ENCODE measurements at regions not wholly inside any gene's neighbourhood (a gene's known extent, or its start where the extent isn't known, plus 50 kb on each side); places are given as distances from the start of the nearest gene placed in this dataset.
"Not testable (repeated sequence)": the region's sequence is repeated elsewhere in the genome, so short reads cannot be mapped to it uniquely, and the experiment has no call there.

DNA sequence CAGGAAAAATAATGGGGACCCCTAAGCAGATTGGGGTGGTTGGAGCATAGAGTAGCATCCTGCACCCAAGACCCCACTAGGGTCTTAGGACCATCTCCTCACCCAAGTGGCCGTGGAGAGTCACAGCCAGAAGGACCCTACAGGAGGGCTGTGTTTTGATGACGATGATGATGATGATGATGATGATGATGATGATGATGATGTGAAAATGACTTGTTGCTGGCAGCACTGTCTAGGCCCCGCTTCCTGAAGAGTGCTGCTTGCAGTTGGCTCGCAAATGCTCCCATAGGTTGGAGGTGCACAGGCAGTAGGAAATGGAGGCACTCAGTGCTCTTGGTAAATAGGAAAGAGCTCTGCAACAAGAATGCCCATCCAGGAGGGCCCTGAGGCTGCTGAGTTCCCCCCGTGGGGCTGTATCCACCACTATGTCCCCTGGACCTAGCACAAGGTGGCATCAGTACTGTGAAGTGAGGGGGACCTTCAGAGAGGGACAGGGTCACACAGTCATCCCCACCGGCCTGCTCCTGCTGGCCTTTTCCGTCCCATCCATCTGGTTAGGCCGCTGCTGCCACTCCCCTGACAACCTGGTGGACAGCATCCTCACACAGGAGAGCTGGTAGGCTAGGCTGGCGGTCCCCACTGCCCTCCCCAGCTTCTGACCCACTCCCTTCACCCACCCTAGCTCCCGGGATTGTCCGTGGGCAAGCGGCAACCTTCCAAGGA lies 139.6 kb downstream of the FOXD2 start:
- DNase-seq: no peak

- no peak for DNase-seq
Observed at GRCh38 chr1:47578026-47578720, 140.3 kb downstream of the FOXD2 start.

GRCh38 chr1:47578721-47579419 lies 141.0 kb downstream of the FOXD2 start:
- no peak for DNase-seq

DNA sequence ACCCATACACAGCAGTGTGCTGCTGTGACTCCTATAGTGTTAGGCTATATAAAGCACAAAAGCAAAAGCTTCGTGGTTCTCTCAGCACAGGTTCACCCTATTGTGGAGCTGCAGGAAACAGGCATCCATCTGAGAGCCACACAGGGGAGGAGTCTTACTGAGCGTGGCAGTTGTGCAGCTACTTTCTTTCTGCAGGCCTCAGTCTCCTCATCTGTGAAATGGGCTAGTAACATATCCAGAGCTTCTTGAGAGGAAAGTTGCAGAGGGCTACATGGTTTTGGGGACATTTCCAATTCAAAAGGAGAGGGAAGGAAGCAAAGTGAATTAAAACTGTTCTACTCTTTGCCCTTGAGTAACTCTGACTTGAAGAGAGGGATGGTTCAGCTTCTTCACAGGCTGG lies 142.0 kb downstream of the FOXD2 start:
- no peak for DNase-seq

- DNase-seq: no peak
Observed at GRCh38 chr1:47580451-47580995, 142.7 kb downstream of the FOXD2 start.

DNA sequence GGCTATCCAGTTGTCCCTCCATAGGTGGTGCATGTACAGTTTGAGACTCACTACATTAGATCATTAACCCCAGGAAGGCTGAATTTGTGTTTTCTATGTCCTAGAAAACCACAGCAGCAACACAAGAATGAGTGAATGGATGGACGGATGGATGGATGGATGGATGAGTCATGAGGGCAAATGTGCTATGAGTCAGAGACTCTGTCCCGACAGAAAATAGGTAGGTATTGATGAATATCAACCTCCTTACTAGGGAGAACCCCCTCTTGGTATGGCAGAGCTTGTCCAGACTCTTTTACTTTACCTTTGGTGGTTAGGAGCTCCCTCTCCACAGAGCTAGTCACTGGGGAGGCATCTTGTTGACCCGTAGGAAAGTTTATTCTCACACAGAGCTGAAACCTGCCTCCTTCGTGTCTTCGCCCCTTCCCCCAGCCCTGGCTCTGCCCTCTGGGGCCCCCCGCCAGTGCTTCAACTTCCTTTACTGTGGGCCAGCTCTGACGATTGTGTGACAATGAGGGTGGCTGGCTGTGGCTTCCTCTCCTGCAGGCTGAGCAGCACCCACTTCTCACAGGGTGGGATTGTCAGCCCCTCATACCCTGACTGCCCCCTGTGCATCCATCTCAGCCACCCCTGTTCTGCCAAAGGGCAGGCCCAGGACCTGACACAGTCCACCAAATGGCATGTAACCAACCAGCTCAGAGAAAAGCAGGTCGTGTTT lies 145.2 kb downstream of the FOXD2 start:
- no peak for DNase-seq

DNA sequence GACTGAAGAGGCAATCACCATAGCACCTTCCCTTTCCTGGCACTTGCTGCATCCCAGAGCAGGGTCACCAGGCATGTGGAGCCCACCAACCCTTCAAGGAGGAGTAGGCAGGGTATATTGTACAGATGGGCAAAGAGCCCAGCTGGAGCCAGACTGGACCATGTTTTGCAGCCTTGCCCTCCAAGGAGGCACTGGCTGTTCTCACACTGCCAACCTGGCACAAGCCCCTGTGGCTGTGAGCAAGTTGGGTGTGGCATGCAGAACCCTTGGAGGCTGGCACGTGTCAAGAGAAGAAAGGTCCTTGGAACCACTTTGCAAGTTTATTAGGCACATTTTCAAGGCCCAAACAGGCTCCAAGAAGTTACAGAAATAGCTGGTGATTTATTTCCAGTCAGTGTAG lies 146.4 kb downstream of the FOXD2 start:
- no peak for DNase-seq

GRCh38 chr1:47585141-47585902 lies 147.5 kb downstream of the FOXD2 start:
- no peak for DNase-seq

- no peak for DNase-seq
Observed at GRCh38 chr1:47587891-47588582, 150.2 kb downstream of the FOXD2 start.

DNA sequence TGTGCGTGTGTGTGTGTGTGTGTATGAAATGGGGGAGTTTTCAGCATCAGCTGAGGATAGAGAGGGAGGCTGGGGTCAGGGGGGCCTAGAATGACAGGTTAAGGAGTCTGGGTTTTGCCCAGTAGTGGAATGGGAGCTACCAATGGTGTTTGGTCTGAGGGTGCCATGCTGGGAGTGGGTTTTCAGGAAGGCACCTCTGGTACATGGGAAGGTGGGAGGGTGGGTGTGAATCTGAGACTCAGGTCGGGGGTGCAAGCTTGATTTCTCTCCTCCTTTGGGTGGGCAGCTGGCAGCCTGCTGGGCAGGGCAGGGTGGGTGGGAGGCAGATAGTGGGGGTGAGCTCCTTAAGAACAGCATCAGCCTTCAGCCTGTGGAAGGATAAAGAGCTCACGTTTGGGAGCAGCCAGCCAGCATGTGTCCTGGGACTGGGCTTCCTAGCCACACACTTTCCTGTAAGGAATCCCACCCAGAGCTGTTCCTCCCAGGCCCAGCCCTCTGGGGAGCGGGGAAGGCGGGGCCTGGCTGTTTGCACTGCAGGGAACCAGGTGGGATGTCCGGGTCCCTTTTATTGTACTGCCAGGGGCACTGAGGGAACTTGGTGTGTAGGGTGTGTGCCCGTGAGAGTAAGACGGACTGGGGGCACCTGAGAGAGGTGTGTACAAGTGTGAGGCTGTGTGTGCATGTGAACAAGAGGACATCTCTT lies 152.8 kb downstream of the FOXD2 start:
- DNase-seq: no peak

DNA sequence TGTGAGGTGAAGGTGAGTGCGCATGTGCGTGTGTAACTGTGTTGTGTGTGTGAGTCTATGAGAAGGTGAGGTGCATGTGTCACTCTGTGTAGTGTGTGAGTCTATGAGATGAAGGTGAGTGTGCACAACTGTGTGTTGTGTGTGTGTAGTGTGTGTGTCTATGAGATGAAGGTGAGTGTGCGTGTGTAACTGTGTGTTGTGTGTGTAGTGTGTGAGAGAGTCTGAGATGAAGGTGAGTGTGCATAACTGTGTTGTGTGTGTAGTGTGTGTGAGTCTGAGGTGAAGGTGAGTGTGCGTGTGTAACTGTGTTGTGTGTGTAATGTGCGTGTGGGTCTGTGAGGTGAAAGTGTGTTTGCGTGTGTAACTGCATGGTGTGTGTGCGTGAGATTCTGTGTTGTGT lies 154.0 kb downstream of the FOXD2 start:
- no peak for DNase-seq

- no peak for DNase-seq
Observed at GRCh38 chr1:47592296-47593012, 154.6 kb downstream of the FOXD2 start.

GRCh38 chr1:47593013-47593568 lies 155.2 kb downstream of the FOXD2 start:
- DNase-seq: no peak

DNA sequence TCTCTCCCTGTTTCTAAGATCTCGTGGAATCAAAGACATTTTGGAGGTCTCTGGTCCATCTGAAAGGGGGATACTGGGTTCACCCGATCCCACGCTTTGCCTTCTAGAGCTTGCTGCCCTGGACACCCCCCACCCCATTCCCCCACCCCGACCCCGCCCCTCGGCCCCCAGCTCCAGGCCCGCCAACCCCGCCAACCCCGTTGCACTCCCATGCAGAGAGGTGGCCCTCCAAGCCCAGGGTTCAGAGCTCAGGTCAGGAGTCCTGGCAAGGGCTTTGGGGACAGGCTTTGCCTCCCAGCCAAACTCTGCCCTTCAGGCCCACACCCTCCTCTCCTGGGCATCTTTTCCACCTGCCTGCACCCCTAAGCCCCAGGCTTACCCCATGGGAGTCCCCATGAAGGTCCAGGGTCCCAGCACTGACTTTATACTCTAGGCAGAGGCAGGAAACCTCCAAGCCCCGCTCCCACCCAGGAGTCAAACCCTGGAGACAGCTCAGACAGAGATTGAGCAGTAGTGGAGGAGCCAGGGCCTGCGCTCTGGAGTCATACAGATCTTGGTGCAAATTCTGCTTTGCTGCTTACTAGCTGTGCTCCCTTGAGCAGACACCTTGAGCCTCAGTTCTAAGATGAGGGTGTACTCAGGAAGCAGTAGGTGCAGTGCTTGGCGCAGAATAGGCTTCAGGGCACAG lies 155.9 kb downstream of the FOXD2 start:
- no peak for DNase-seq

DNA sequence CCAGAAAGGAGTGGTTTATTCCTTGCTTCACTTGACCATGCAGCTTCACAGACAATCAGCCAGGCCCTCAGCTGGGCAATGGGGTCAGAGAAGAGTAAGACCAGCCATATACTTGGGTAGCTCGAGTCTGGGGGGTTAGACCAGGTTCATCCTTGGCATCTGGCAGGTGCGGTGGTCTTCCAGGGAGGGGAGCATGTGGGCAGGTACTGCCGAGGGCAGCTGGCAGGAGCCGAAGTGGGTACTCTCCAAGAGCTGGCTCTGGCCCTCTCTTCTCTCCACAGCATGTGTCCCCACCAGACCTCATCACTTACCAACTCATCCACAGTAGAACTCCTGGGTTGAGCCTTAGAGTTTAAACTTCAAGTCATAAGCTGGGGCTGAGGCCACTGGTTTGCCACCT lies 156.8 kb downstream of the FOXD2 start:
- DNase-seq: no peak

- no peak for DNase-seq
Observed at GRCh38 chr1:47596328-47596727, 158.5 kb downstream of the FOXD2 start.

DNA sequence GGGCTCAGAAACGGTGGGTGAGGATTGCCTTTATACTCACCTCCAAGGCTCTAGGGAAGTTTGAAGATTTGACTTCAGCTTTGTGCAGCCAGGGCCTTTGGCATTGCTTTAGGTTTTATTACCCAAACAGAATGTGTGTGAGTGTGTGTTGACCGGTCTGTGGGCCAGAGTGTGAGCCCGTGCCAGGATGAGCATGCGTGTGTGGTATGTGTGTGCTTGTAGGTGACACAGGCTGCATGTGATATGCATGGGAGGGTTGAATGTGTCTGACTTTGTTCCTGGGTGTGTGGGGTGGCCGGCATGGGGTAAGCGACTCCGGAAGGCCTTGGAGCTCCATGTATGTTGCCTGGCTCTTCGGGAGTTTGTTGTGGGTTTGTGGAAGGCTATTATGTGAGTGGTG lies 160.5 kb downstream of the FOXD2 start:
- DNase-seq: no peak

- no peak for DNase-seq
Observed at GRCh38 chr1:47599777-47600176, 161.9 kb downstream of the FOXD2 start.

GRCh38 chr1:47602491-47602890 lies 164.6 kb downstream of the FOXD2 start:
- not testable (repeated sequence) for DNase-seq
